Thyroid gland (tissue), 4 donors: ENCODE measurements at regions not wholly inside any gene's neighbourhood (a gene's known extent, or its start where the extent isn't known, plus 50 kb on each side); places are given as distances from the start of the nearest gene placed in this dataset.

ENCODE experiments used
- DNase-seq, 2 donors: peaks; one replicate each; pipeline ENCODE4 v3.0.0-alpha.2; 2019
- H3K27ac ChIP-seq, 3 donors: fragments of 200-600 bp; sonication (generic); 1 replicate in 2 of 3; 2 replicates in 1 of 3; pipeline ENCODE4 v1.5.1; 2016 to 2019; ENCODE audit warnings: mild to moderate bottlenecking in 1 of 3, moderate library complexity in 1 of 3
- H3K27me3 ChIP-seq: fragments of 200-600 bp; sonication (generic); one replicate; pipeline ENCODE4 v1.5.1; 2019
- H3K36me3 ChIP-seq, 2 donors: fragments of 200-600 bp; sonication (generic); one replicate each; pipeline ENCODE4 v1.5.1; 2016 to 2019
- H3K4me1 ChIP-seq, 2 donors: fragments of 200-600 bp; sonication (generic); one replicate each; pipeline ENCODE4 v1.5.1; 2017 to 2019
- H3K4me3 ChIP-seq, 3 donors: fragments of 200-600 bp; sonication (generic); replicated peaks in 1 of 3; 1 replicate in 2 of 3; 2 replicates in 1 of 3; pipeline ENCODE4 v1.5.1; 2016; ENCODE audit warnings: mild to moderate bottlenecking in 1 of 3
- H3K9me3 ChIP-seq: fragments of 200-600 bp; sonication (generic); one replicate; pipeline ENCODE4 v1.5.1; 2017
- CTCF ChIP-seq, 6 experiments: fragments of 200-600 bp in 3 of 6; fragments of 450-650 bp in 3 of 6; sonication (generic) in 3 of 6; IDR thresholded peaks; one replicate each; pipeline ENCODE4 v1.5.1; 2016 to 2019; ENCODE audit warnings: antibody characterized with exemption in 6 of 6, mild to moderate bottlenecking in 2 of 6, inconsistent platforms in 1 of 6, moderate library complexity in 1 of 6
- POLR2A ChIP-seq, 2 donors: fragments of 450-650 bp; IDR thresholded peaks; one replicate each; pipeline ENCODE4 v1.6.1; 2017; ENCODE audit warnings: antibody characterized with exemption in 2 of 2, mild to moderate bottlenecking in 2 of 2, moderate library complexity in 1 of 2
- WGBS, 2 donors: methylation state at CpG; one replicate each; pipeline ENCODE4 v1.1.5; 2017; 5-methylcytosine and 5-hydroxymethylcytosine counted together
- intact Hi-C: fragments of 100-400 bp; cut with DNase I; formaldehyde crosslinking; loops from one replicate; pipeline ENCODE4 v1.15.1; 2023

- intact Hi-C loops, result no loop called here
- Histone ChIP-seq H3K36me3 (no peaks in the 10 kb centered on the region), H3K27me3 (no peaks in the 10 kb centered on the region), H3K9me3 (no peaks in the 10 kb centered on the region), H3K4me1 (no peaks in the 10 kb centered on the region), H3K4me3 (no peak overlapping the region), H3K27ac (no peak overlapping the region)
- no peak for DNase-seq
- TF ChIP-seq POLR2A (IDR thresholded peaks at IDR 0.05) (no peak), CTCF (IDR thresholded peaks at IDR 0.05) (no peak)
- whole genome bisulfite sequencing, 2 donors, result 82 to 91% methylated on average over 1 of the region's 1 CpG
These were observed 598.2 kb downstream of the LMO4 start for GRCh38 chr1:87926921-87927320.

- DNase-seq, result no peak
- no peaks in the 10 kb centered on the region for H3K4me1 ChIP-seq
- TF ChIP-seq POLR2A (IDR thresholded peaks at IDR 0.05) (no peak), CTCF (IDR thresholded peaks at IDR 0.05) (no peak)
- intact Hi-C loops, result no loop called here
- no peaks in the 10 kb centered on the region for H3K36me3 ChIP-seq
- no peaks in the 10 kb centered on the region for H3K9me3 ChIP-seq
- no peak overlapping the region for H3K27ac ChIP-seq
- WGBS, 2 donors, result 71 to 73% methylated on average over 3 of the region's 3 CpGs
- no peak overlapping the region for H3K4me3 ChIP-seq
- H3K27me3 ChIP-seq, result no peaks in the 10 kb centered on the region
These were observed 599.0 kb downstream of the LMO4 start for GRCh38 chr1:87927391-87928280.

GRCh38 chr1:87928623-87929022 is 599.9 kb downstream of the LMO4 start:
- TF ChIP-seq CTCF (IDR thresholded peaks at IDR 0.05), result no peak
- TF ChIP-seq POLR2A (IDR thresholded peaks at IDR 0.05), result no peak
- H3K4me3 ChIP-seq, result no peak overlapping the region
- 68 to 77% methylated on average over 1 of the region's 1 CpG for WGBS, 2 donors
- no peaks in the 10 kb centered on the region for H3K27me3 ChIP-seq
- H3K36me3 ChIP-seq, result no peaks in the 10 kb centered on the region
- H3K4me1 ChIP-seq, result no peaks in the 10 kb centered on the region
- no peaks in the 10 kb centered on the region for H3K9me3 ChIP-seq
- intact Hi-C loops, result no loop called here
- no peak for DNase-seq
- no peak overlapping the region for H3K27ac ChIP-seq

- H3K27me3 ChIP-seq, result no peaks in the 10 kb centered on the region
- no peak for TF ChIP-seq CTCF (IDR thresholded peaks at IDR 0.05)
- no peak for TF ChIP-seq POLR2A (IDR thresholded peaks at IDR 0.05)
- no peak overlapping the region for H3K4me3 ChIP-seq
- WGBS, 2 donors, result 95% methylated on average over 1 of the region's 1 CpG
- H3K4me1 ChIP-seq, result no peaks in the 10 kb centered on the region
- intact Hi-C loops, result no loop called here
- no peaks in the 10 kb centered on the region for H3K36me3 ChIP-seq
- DNase-seq, result no peak
- H3K9me3 ChIP-seq, result no peaks in the 10 kb centered on the region
- no peak overlapping the region for H3K27ac ChIP-seq
These were observed 601.2 kb downstream of the LMO4 start for GRCh38 chr1:87929906-87930305.

GRCh38 chr1:87930796-87931195 is 602.1 kb downstream of the LMO4 start:
- Histone ChIP-seq H3K4me3 (no peak overlapping the region), H3K27me3 (no peaks in the 10 kb centered on the region), H3K27ac (no peak overlapping the region), H3K9me3 (no peaks in the 10 kb centered on the region), H3K4me1 (no peaks in the 10 kb centered on the region), H3K36me3 (no peaks in the 10 kb centered on the region)
- no peak for TF ChIP-seq POLR2A (IDR thresholded peaks at IDR 0.05)
- TF ChIP-seq CTCF (IDR thresholded peaks at IDR 0.05), result no peak
- DNase-seq, result no peak
- WGBS, 2 donors, result 93 to 95% methylated on average over 1 of the region's 1 CpG
- intact Hi-C loops, result no loop called here
